GM12878 (cell line): ENCODE measurements at regions not wholly inside any gene's neighbourhood (a gene's known extent, or its start where the extent isn't known, plus 50 kb on each side); places are given as distances from the start of the nearest gene placed in this dataset.

ENCODE experiments used
- ATAC-seq: fragments of 200-7000 bp; cut with Tn5 transposase; 3 replicates; pipeline ENCODE4 v1.9.1; 2020; ENCODE audit warnings: mild to moderate bottlenecking, moderate library complexity
- BruUV-seq: library from RNA; stranded (reverse); fragments of 400-500 nt; replicated peaks from 2 replicates; lab custom pipeline; 2021; lab: Mats Ljungman, UMichigan
- CTCF ChIA-PET: fragments of 300-600 bp; sonication (Branson Sonifier 250); formaldehyde crosslinking; extraction: SDS; loops from one replicate; lab custom pipeline; 2021; ENCODE audit warnings: inconsistent platforms; lab: Yijun Ruan, JAX
- POLR2A ChIA-PET: fragments of 350-600 bp; formaldehyde crosslinking; extraction: SDS; loops from one replicate; lab custom pipeline; 2021; ENCODE audit warnings: inconsistent platforms; lab: Charles Lee
- RAD21 ChIA-PET: fragments of 300-600 bp; sonication (Branson Sonifier 250); formaldehyde crosslinking; loops from one replicate; lab custom pipeline; 2023; ENCODE audit warnings: antibody characterized with exemption; ENCODE audit not compliant: unreplicated experiment; lab: Charles Lee
- SMC1A ChIA-PET: fragments of 300-600 bp; sonication (Branson Sonifier 250); formaldehyde crosslinking; loops from one replicate; lab custom pipeline; 2023; ENCODE audit not compliant: unreplicated experiment, uncharacterized antibody; lab: Charles Lee
- DNase-seq: peaks from one replicate; pipeline ENCODE4 v3.0.0-alpha.2; 2011; ENCODE audit warnings: low read depth, low spot score
- FAIRE-seq: peaks from 3 replicates; lab custom pipeline; 2011; peaks lifted over from hg19 to GRCh38; lab: Jason Lieb, UNC
- H2AFZ ChIP-seq: 2 replicates; pipeline ENCODE4 v1.6.0; 2011; ENCODE audit warnings: low read depth, low read length, control low read depth; ENCODE audit not compliant: control insufficient read depth
- H3K27ac ChIP-seq: 2 replicates; pipeline ENCODE4 v1.5.1; 2011; ENCODE audit warnings: control low read depth; ENCODE audit not compliant: control insufficient read depth, insufficient read depth
- H3K27me3 ChIP-seq, 2 experiments: replicated peaks in 1 of 2; 2 replicates each; pipeline versions ENCODE4 v1.6.0 to v1.6.1; 2011; ENCODE audit warnings: low read length in 1 of 2; ENCODE audit not compliant: control insufficient read depth in 2 of 2, insufficient read depth in 2 of 2
- H3K36me3 ChIP-seq, 2 experiments: 2 replicates each; pipeline ENCODE4 v1.5.1; 2011; ENCODE audit warnings: low read length in 1 of 2; ENCODE audit not compliant: control insufficient read depth in 2 of 2, insufficient read depth in 2 of 2
- H3K4me1 ChIP-seq: 2 replicates; pipeline ENCODE4 v1.6.1; 2011; ENCODE audit warnings: mild to moderate bottlenecking, low read length, moderate library complexity, mixed read lengths; ENCODE audit not compliant: control insufficient read depth, insufficient read depth
- H3K4me2 ChIP-seq: 2 replicates; pipeline ENCODE4 v1.6.0; 2011; ENCODE audit warnings: control low read depth; ENCODE audit not compliant: control insufficient read depth, insufficient read depth
- H3K4me3 ChIP-seq: fragments of 200-600 bp; sonication (generic); 2 replicates; pipeline ENCODE4 v1.5.1; 2016
- H3K79me2 ChIP-seq: 2 replicates; pipeline ENCODE4 v1.6.0; 2011; ENCODE audit warnings: low read length; ENCODE audit not compliant: control insufficient read depth, insufficient read depth
- H3K9ac ChIP-seq: 2 replicates; pipeline ENCODE4 v1.8.0; 2011; ENCODE audit warnings: low read length, control low read depth, mixed read lengths; ENCODE audit not compliant: control insufficient read depth, insufficient read depth
- H3K9me3 ChIP-seq: replicated peaks from 3 replicates; pipeline ENCODE4 v1.5.1; 2011; ENCODE audit warnings: mild to moderate bottlenecking, low read length; ENCODE audit not compliant: control insufficient read depth, insufficient read depth
- H4K20me1 ChIP-seq: 2 replicates; pipeline ENCODE4 v1.6.0; 2011; ENCODE audit not compliant: control insufficient read depth, insufficient read depth
- CTCF ChIP-seq, 3 experiments: IDR thresholded peaks in 2 of 3; conservative IDR thresholded peaks in 1 of 3; 2 replicates each; pipeline ENCODE4 v1.5.1; 2011; ENCODE audit warnings: low read depth in 3 of 3, low read length in 3 of 3, mild to moderate bottlenecking in 3 of 3, control low read depth in 2 of 3, moderate library complexity in 2 of 3, inconsistent platforms in 1 of 3, mixed read lengths in 1 of 3; ENCODE audit not compliant: control insufficient read depth in 2 of 3, insufficient read depth in 1 of 3; ENCODE audit errors: extremely low read depth in 1 of 3
- FOXM1 ChIP-seq: IDR thresholded peaks from 2 replicates; pipeline ENCODE4 v1.6.1; 2012; ENCODE audit warnings: low read depth, mild to moderate bottlenecking, inconsistent platforms, low read length, moderate library complexity
- IRF4 ChIP-seq: IDR thresholded peaks from 2 replicates; pipeline ENCODE4 v1.6.1; 2011; ENCODE audit warnings: low read depth, low read length
- POLR2AphosphoS2 ChIP-seq: IDR thresholded peaks from 2 replicates; pipeline ENCODE4 v1.6.1; 2011; ENCODE audit warnings: low read depth, mild to moderate bottlenecking, low read length, improper control_type of control experiment, moderate library complexity
- RFX5 ChIP-seq: IDR thresholded peaks from 2 replicates; pipeline ENCODE4 v1.6.1; 2011; ENCODE audit warnings: low read depth, low read length, improper control_type of control experiment
- WGBS: methylation state at CpG from one replicate; pipeline ENCODE4 v1.1.6; 2016; ENCODE audit warnings: low lambda C conversion rate; ENCODE audit not compliant: insufficient replicate concordance, insufficient coverage; ENCODE audit errors: missing lambda C conversion rate; 5-methylcytosine and 5-hydroxymethylcytosine counted together
- in situ Hi-C: fragments of 300-500 bp; cut with MboI; formaldehyde crosslinking; loops from 9 replicates; pipeline ENCODE4 v1.14.3; 2018; ENCODE audit warnings: mixed read lengths
- intact Hi-C: fragments of 100-400 bp; cut with micrococcal nuclease; formaldehyde crosslinking; loops from one replicate; pipeline ENCODE4 v1.14.2; 2022; ENCODE audit not compliant: unreplicated experiment

GRCh38 chr9:134493461-134494272 is 147.9 kb upstream of the COL5A1 start (continued):
- TF ChIP-seq CTCF (IDR thresholded peaks at IDR 0.05 in 2 of 3, conservative IDR thresholded peaks at IDR 0.05 in 1 of 3; ENCODE audit: control insufficient read depth in 2 of 3, extremely low read depth in 1 of 3, insufficient read depth in 1 of 3, low read depth in 3 of 3, low read length in 3 of 3), result no peak
- TF ChIP-seq POLR2AphosphoS2, result no peak
- TF ChIP-seq IRF4, result no peak
- no peak for TF ChIP-seq RFX5

GRCh38 chr9:134494273-134494815 is 147.3 kb upstream of the COL5A1 start:
- H3K4me3 ChIP-seq, result no peak overlapping the region
- POLR2A ChIA-PET, result no interaction called here
- H4K20me1 ChIP-seq, result no peaks in the 10 kb centered on the region
- 59% methylated on average over 10 of the region's 17 CpGs for WGBS
- ATAC-seq, result no peak
- intact Hi-C loops, result no loop called here
- no peaks in the 10 kb centered on the region for H3K79me2 ChIP-seq
- H3K27ac ChIP-seq, result no peak overlapping the region
- no peaks in the 10 kb centered on the region for H3K4me1 ChIP-seq
- no peaks in the 10 kb centered on the region for H3K36me3 ChIP-seq
- CTCF ChIA-PET, result no interaction called here
- RAD21 ChIA-PET, result no interaction called here
- no peak for TF ChIP-seq FOXM1
- H3K9me3 ChIP-seq, result no peaks in the 10 kb centered on the region
- no peak for FAIRE-seq
- SMC1A ChIA-PET, result no interaction called here
- H2AFZ ChIP-seq, result no peak overlapping the region
- no TSS peak for BruUV-seq
- in situ Hi-C loops, result no loop called here
- H3K9ac ChIP-seq, result no peak overlapping the region
- H3K27me3 ChIP-seq, result peaks cover 0 to 2% of the 10 kb centered on the region in 2 experiments; a peak in 3 of 4 replicates
- no peak for DNase-seq
- H3K4me2 ChIP-seq, result no peak overlapping the region
